GM19397 (cell line): ENCODE measurements at regions not wholly inside any gene's neighbourhood (a gene's known extent, or its start where the extent isn't known, plus 50 kb on each side); places are given as distances from the start of the nearest gene placed in this dataset.

Source experiments
- ATAC-seq: cut with Tn5 transposase; IDR thresholded peaks from one replicate; pipeline ENCODE4 v1.9.1; 2021; ENCODE audit warnings: mild to moderate bottlenecking, moderate library complexity; ENCODE audit not compliant: unreplicated experiment

DNA sequence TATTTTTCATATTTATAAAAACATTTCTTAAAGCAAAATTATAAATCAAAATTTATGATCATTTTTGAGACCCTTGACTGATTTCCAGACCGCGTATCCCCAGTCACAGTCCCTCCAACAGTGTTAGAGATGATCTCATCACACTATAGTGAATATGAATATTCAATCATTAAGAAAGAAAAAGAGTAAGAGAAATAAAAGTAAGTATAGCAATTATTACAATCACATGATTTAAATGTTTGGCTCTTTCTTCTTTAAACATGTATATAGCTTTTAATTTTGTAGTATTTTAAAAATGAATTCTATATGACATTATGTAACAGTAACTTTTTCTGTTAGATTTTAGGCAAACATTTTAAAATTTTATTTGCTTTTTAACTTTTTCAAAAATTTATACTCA is 438.3 kb downstream of the RFPL4B start:
- ATAC-seq = no peak

DNA sequence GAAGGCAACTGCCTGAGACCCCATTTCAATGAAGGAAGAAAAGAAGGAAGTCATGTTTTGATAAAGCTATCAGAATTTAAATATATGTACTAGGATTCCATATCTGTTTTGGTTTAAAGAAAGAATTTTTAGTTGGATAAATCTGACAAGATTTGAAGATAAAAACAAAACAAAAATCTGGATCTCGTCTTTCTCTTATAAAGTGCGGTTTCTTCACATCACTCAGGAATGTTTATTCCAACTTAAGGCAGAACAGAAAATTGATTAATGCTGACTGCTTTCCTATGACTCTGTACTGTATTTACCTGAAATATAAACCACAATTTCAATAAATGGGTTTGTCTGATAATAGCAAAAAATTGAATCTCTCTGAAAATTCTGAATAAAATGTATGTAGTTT is 439.7 kb downstream of the RFPL4B start:
- no peak for ATAC-seq

DNA sequence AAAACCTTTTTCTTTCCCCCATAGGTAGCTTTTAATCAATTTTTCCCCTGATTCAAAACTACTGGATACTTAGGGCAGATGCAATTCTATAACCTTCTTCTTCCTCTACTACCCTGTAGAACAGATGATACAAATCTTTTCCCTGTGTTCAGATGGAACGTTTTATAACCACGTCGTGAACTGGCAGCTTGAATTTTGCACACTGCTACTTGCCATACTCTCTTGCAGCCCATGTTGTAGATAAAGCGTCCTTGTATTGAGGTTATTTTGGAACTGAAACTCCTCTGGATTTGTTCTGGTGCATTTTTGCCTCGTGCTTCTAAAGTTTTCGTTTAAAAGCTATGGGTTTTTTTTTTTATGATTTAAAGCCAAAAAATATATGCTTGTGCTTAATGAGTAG is 440.2 kb downstream of the RFPL4B start:
- ATAC-seq = no peak

DNA sequence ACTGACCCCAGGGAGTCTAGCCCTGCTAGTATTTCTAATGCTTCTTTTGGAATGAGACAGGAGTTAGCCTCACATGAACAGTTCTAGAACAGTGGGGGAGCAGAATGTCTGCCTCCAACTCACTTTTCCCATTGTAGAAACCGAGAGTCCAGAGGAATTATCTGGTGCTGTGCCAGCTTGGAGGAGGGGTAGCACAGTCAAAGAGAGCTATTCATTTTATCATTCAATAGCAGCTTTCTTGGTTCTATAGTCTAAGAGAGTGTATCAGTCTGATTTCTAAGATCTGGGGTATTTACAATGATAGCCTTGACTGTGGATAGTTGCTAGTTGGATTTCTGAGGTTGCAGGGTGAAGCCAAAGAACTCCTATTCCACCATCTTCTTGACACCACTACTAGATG is 448.2 kb downstream of the RFPL4B start:
- ATAC-seq = no peak

DNA sequence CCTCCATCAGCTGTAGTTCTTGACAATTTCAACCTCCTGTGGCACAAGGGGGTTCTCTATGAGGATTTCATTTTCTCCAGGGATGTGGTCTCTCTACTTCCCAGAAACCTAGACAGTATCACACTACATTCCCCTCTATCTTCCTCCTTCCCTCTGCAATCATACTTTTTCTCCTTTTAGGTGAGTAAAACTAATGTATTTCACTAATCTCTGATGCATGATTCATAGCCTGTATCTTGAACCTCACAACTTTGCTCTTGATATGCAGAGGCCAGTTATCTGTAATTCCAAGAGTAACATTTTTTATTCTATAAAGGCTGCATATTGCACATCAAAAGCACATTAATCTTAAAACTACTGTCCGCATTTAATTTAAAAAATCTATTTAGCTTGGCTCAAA is 449.6 kb downstream of the RFPL4B start:
- no peak for ATAC-seq

DNA sequence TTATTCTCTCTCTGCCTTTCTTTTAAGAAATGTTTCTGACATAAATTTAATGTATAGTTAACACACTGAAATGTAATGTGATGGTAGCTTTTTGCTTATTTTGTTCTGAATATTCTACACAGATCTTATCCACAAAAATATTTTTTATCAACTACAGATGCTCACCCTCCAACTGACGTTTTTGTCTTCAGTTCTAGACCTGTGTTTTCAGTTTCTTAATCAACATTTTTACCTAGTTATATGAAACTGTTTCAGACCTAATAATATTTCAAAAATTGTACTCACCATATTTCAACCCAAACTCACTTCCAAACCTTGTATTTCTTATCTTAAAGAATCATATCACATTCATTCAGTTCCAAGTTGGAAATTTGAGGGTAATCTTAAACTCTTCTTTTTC is 452.8 kb downstream of the RFPL4B start:
- no peak for ATAC-seq

DNA sequence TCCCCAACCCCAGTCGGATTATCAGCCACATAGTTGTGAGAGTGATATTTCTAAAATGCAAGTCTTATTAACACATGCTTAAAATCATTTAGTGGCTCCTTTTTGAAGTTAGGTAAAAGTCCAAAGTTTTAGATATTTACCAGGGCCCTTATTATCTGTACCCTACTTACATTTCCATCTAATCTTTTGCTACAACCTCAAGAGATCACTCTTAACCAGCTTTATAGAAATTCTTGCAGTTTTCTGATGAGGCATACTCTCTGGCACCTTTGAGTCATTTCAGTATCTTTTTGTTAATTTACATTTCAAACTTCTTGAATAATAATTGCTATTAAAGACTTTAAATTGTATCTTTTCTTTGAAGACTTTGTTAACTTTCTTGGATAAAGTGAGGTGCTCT is 453.3 kb downstream of the RFPL4B start:
- ATAC-seq = no peak

DNA sequence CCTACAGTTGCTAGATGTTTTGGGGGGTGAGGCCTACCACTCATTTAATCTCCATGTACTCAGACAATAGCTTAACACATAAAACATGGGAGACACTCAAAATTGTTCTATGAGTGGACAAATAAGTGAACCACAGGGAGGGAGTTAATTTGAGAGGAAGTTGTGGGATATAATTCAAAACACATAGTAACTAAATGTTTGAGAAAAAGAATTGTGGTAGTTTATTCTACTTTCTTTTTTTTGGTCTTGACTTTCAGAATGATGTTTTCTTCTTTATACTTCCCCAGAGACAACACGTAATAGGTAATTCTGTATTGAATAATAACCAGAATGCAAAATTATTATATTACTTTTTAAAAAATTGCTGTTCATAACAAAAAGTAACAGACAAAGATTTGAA is 453.8 kb downstream of the RFPL4B start:
- ATAC-seq = no peak

DNA sequence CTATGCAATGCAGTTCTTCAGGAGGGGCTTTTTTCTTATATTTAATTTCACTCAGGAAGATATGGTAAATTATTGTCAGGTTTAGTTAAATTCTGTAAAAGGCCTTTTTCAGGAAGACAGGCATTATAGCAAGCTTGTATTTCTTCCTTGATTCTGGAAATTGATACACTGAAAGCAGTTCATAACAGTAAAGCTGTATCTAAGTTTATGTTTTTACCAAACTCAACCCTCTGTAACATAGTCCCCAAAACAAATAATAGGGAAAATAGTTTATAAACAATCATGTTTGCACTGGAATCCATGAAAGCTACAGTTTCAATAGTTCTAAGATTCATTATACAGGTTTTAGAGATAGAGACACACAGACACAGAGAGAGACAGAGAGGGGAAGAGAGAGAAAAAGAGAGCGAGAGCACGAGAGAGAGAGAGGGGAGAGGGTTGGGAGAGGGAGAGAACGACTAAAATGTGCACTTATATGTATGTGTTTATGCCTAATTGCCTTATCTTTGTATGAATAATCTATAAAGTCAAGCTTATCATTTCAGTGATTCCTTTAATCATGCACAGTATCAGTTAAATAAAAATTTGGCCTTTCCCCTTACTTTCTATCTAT is 454.4 kb downstream of the RFPL4B start:
- no peak for ATAC-seq

DNA sequence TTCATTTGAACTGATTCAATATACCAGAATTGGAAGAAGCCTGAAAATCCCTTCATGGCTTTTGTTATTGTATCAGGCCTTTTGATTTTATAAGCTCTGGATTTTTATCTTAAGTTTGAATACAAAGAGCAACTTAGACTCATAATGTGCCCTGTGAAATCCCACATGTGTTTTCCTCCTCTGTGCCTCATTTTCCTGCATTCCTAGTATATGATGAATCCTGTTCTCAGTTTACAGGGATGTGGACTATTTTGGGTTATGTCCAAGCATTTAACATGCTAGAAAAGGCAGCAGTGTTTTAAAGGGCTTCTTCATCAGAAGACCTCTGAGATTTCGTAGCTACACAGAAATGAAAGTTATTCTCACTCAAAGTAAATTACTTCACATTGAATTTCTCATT is 455.0 kb downstream of the RFPL4B start:
- no peak for ATAC-seq

DNA sequence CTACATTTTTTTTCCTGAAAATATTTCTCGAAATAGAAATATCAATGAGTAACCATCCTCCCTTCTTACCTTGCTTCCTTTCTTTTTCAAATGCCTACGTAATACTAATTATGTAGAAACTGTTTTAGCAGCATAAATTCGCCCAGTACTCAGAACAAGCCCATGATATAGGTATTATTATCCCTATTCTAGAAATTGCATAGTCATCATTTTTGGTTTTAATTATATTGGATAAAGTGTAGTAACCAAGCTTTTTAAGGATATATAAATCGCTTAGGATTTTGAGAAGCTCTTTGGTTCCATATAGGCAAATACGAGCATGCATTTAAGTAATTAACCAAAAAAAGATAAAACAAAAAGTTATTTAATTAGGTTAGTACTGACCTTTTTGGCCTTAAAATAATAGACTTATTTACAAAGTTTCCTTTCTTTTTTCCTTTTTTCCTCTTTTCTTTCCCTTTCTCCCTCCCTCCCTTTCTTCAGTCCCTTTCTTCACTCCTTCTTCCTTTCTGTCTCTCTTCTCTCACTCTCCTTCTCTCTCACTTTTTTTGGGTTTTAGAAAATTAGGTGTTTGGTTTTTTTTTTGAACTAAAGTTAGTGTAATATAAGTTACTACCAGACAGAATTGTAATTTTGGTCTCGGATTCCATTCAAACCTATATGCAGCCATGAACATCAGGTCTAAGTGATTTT is 457.7 kb downstream of the RFPL4B start:
- ATAC-seq = no peak

DNA sequence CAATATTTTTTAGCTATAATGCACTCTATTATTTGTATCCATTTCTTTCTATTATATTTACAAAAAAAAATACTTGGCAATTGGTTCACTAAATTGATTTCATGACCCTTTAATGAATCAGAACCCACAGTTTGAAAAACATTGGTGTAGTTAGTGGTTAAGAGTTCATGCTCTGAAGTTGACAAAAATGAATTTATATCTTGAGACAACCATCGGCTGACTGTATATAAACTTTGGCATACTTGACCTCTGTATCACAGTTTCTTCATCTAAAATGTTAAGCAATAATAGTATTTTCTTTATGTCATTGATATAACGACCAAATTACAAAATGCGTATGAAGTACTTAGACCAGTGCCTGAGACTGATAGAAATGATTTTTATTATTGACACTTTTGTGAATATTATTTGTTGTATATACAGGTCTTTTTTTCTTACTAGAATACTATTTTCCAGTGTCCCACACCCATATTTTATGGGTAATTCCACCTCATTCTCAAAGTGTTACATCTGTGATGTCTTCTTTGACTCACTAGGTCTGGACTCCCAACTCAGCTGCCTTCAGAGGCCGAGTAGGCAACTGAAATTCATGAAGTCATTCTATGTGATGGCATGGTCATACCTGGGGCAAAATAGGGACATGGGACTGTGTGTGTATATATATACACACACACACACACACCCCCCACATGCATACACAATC is 459.2 kb downstream of the RFPL4B start:
- ATAC-seq = no peak

DNA sequence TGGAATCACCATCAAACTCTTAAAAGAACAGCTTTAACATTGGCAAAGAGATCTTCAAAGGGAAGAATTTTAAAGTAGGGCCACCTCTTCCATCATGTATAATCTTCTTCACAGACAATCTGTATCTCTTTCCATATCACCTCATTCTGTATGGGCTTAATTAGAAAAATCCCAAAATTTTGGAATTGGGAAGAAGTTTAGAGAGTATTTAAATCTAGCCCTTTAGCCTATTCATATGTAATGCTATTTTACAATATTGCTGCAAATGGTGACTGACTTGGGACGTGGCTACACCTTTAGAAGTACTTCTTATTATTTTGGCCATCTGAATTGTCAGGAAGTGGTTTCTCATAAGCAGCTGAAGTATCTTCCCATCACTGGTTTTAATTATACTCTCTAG is 474.3 kb downstream of the RFPL4B start:
- ATAC-seq = no peak

DNA sequence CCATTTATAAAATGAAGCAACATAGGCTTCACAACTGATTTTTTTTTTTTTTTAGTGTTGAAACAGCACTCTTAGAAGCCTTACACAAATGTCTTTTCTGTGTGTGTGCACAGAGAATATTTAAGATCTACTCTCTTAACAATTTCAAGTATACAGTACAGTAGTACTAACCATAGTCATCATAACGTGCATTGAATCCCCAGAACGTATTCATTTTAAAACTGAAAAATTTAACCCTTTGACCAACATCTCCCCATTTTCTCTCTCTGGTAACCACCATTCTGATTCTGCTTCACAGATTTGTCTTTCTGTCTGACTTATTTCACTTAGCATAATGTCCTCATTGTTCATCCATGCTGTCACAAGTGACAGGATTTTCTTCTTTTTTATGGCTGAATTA is 475.6 kb downstream of the RFPL4B start:
- no peak for ATAC-seq

DNA sequence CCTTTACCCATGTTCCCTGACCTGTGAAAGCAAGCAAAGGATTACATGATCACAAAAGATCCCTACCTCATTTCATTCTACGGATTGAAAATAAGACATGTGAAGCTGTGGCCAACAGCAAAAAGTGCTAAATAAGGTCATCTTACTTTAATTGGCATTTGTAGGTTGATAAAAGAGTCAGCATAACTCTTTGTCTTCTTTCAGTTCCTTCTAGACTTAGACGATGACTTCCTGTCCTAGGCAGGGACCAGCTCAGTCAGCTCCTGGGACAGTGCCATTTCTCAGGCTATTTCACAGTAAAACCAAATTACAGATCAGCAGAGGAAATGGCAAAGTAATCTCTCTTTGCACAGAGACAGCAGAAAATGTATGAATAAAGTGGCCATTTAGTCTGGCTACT is 480.7 kb downstream of the RFPL4B start:
- peak; percentile 72 for ATAC-seq

DNA sequence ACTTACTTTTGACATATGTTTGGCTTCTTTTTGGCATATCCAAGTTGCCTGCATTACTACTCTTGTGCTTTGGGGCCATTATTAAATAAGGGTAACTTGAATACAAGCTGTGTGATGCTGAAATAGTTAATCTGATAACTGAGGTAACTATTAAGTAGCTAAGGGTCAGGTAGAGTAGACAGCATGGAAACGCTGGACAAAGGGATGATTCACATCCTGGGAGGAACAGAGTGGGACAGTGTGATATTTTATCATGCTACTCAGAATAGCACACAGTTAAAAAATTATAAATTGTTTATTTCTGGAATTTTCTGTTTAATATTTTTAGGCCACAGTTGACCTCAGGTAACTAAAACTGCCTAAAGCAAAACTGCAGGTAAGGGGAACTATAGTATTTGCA is 483.9 kb downstream of the RFPL4B start:
- no peak for ATAC-seq

DNA sequence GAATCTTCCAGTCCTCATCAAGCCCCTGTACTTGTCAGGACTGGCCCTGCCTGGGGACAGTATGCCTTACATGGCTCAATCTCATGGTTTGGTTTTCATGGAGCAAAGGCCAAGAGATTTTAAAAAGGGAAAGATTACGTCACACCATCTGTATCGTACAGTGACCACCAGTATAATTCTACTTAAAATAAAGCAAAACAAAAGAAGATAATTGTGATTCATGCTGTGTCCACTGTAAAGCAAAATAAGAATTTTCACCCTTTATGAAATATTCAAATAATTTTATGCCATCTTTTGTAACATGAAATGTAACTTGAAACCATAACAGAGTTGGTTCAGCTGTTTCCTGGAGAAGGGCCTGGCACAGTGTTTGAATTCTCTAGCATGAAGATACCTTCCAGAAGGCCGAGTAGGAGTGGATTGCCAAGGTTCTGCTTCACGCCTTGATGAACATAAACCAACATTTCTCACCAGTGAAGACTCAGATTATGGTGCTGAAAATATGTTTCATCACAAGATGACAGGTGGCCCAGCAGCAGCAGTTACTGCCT is 486.5 kb downstream of the RFPL4B start:
- ATAC-seq = no peak

DNA sequence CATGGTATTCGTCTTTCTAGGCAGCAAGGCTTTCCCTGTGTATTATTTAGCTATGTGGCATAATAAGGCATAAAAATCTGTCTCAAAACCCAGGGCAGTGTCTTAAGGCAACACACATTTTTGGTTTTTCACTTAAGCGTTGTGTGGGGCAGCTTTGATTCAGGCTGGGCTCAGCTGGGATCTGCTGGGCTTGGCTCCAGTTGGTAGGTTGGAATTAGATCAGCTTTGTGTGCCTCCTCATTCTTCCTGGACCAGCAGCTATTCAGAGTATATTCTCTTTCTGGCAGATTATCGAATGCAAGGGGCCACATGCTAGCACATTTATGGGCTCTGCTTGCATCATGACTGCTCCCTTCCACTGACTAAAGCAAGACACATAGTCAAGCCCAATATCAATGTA is 487.9 kb downstream of the RFPL4B start:
- ATAC-seq = no peak

DNA sequence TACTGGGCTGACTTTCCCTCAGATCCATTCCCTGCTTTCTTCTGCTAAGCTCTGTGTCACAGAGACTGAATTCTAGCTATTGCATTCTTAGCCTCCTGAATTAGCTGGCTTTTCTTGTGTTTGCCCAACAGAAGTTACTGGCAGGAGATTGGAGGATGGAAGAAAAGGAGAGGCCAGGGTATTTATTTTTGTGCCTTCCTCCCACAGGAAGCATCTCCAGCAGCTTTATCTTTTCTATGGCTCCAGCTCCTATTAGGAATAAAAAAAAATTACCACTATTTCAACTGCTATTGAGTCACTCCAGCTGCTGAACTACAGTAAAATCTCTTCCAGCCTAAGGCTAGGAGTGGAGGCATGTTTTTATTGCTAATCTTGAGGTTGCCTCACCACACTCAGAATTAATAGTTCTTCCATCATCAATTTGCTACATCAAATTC is 492.4 kb downstream of the RFPL4B start:
- no peak for ATAC-seq

DNA sequence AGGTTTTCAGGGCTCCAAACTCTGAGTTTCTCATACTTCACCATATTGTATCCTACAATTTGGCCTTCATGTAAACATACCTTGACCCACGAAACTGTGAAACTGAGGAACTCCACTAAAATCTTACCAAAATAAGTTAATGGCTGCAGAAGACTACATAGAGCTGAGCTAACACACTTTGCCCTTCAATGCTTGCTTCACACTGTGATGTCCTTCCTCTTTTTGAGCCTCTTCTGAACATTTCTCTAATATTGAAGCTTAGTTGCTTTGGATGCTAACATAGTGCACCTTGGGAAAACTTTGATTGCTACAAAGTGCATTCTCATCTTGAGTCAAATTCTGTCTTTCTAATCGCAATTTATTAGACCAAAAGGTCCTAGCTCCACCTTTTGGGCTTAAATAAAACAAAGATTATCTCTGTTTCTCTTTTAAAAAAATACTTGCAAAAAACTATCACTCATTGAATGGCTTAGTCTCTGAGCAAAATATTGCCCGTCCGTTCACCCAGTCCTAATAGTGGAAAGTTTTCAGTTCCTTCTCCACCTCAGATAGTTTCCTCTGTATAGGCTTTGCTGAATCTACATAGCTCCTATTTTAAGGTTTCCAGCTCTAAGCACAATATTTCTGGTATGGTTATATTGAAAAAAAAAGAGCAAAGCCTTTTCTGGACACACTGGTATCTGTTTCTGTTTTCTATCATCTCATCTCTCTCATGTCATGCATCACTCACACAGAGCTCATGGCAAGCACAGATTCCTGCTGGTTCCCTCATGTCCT is 494.6 kb downstream of the RFPL4B start:
- no peak for ATAC-seq

DNA sequence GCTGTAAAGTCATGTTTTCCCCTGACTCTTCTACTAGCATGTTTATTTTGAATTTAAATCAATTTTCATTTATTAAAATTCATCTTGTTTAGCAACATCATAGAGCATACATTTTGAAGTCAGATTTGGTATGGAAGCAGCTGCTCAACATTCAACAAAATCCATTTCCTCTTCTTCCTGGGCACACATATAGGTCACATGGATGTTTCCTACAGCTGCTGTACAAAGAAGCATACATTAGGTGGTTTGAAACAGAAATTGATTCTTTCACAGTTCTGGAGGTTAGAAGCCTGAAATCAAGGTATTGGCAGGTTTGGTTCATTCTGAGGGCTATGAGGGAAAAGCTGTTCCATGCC is 495.2 kb downstream of the RFPL4B start:
- no peak for ATAC-seq
